WI38 (cell line): ENCODE measurements at regions not wholly inside any gene's neighbourhood (a gene's known extent, or its start where the extent isn't known, plus 50 kb on each side); places are given as distances from the start of the nearest gene placed in this dataset.

Experiments used
- H3K4me3 ChIP-seq: 2 replicates; pipeline ENCODE4 v1.5.1; 2011; ENCODE audit warnings: low read depth, mild to moderate bottlenecking, control low read depth, low read length
- CTCF ChIP-seq: IDR thresholded peaks from 2 replicates; pipeline ENCODE4 v1.5.1; 2012; ENCODE audit warnings: low read depth, mild to moderate bottlenecking, control low read depth, low read length

- TF ChIP-seq CTCF = no peak
Observed at GRCh38 chr9:17906841-17907778, 328.2 kb downstream of the SH3GL2 start.

GRCh38 chr9:17907779-17908508 is 329.1 kb downstream of the SH3GL2 start:
- no peak overlapping the region for H3K4me3 ChIP-seq
- no peak for TF ChIP-seq CTCF

More at GRCh38 chr9:17906841-17907778, 328.2 kb downstream of the SH3GL2 start:
- no peak overlapping the region for H3K4me3 ChIP-seq

- no peak for TF ChIP-seq CTCF
Observed at GRCh38 chr9:17926246-17926645, 347.4 kb downstream of the SH3GL2 start.

GRCh38 chr9:17927616-17928015 is 348.8 kb downstream of the SH3GL2 start:
- H3K4me3 ChIP-seq = no peak overlapping the region
- no peak for TF ChIP-seq CTCF

More at GRCh38 chr9:17926246-17926645, 347.4 kb downstream of the SH3GL2 start:
- no peak overlapping the region for H3K4me3 ChIP-seq

GRCh38 chr9:17928228-17928627 is 349.4 kb downstream of the SH3GL2 start:
- no peak overlapping the region for H3K4me3 ChIP-seq
- no peak for TF ChIP-seq CTCF

- H3K4me3 ChIP-seq = no peak overlapping the region
- TF ChIP-seq CTCF = no peak
Observed at GRCh38 chr9:17928768-17929167, 349.9 kb downstream of the SH3GL2 start.

- H3K4me3 ChIP-seq = no peak overlapping the region
- TF ChIP-seq CTCF = no peak
Observed at GRCh38 chr9:17929506-17929905, 350.6 kb downstream of the SH3GL2 start.
